GM23338 (cell line): ENCODE measurements at regions not wholly inside any gene's neighbourhood (a gene's known extent, or its start where the extent isn't known, plus 50 kb on each side); places are given as distances from the start of the nearest gene placed in this dataset.
A peak's percentile ranks its signal among the peaks of the same experiment; 100 is the strongest.

Experiments used
- ATAC-seq: fragments of 200-7000 bp; cut with Tn5 transposase; 3 replicates; pipeline ENCODE4 v1.9.1; 2020
- DNase-seq: peaks from one replicate; pipeline ENCODE4 v3.0.0-alpha.2; 2015; ENCODE audit warnings: low spot score
- H2AFZ ChIP-seq: fragments of 200-600 bp; sonication (generic); 2 replicates; pipeline ENCODE4 v1.8.0; 2016; ENCODE audit warnings: antibody characterized with exemption, mild to moderate bottlenecking, moderate library complexity
- H3F3A ChIP-seq: fragments of 200-600 bp; sonication (generic); replicated peaks from 2 replicates; pipeline ENCODE4 v1.8.0; 2017; ENCODE audit warnings: antibody characterized with exemption, mixed run types, low read depth
- H3K27ac ChIP-seq: fragments of 200-600 bp; sonication (generic); 2 replicates; pipeline ENCODE4 v1.6.1; 2016; ENCODE audit warnings: low read depth
- H3K27me3 ChIP-seq: fragments of 200-600 bp; sonication (generic); 2 replicates; pipeline ENCODE4 v1.8.0; 2016; ENCODE audit warnings: mild to moderate bottlenecking, mixed run types, moderate library complexity; ENCODE audit not compliant: insufficient read depth
- H3K36me3 ChIP-seq: fragments of 200-600 bp; sonication (generic); 2 replicates; pipeline ENCODE4 v1.8.0; 2016; ENCODE audit warnings: mild to moderate bottlenecking; ENCODE audit not compliant: insufficient read depth
- H3K4me1 ChIP-seq: fragments of 200-600 bp; sonication (generic); 2 replicates; pipeline ENCODE4 v1.8.0; 2016; ENCODE audit warnings: mild to moderate bottlenecking, moderate library complexity; ENCODE audit not compliant: insufficient read depth
- H3K4me2 ChIP-seq: fragments of 200-600 bp; sonication (generic); 2 replicates; pipeline ENCODE4 v1.7.1; 2017; ENCODE audit warnings: mixed run types
- H3K4me3 ChIP-seq: fragments of 200-600 bp; sonication (generic); 2 replicates; pipeline ENCODE4 v1.6.1; 2016; ENCODE audit warnings: mixed run types
- H3K79me2 ChIP-seq: fragments of 200-600 bp; sonication (generic); replicated peaks from 2 replicates; pipeline ENCODE4 v1.8.0; 2017; ENCODE audit warnings: mild to moderate bottlenecking; ENCODE audit not compliant: insufficient read depth
- H3K9me2 ChIP-seq: fragments of 200-600 bp; sonication (generic); 2 replicates; pipeline ENCODE4 v1.8.0; 2017; ENCODE audit not compliant: insufficient read depth
- H4K20me1 ChIP-seq: fragments of 200-600 bp; sonication (generic); replicated peaks from 2 replicates; pipeline ENCODE4 v1.8.0; 2017; ENCODE audit warnings: mild to moderate bottlenecking; ENCODE audit not compliant: insufficient read depth
- H3K27ac Mint-ChIP-seq: 2 replicates; pipeline ENCODE4 v1.8.0; 2020; ENCODE audit warnings: inconsistent platforms, mild to moderate bottlenecking, moderate library complexity, mixed read lengths
- H3K27me3 Mint-ChIP-seq: 3 replicates; pipeline ENCODE4 v1.8.0; 2022; ENCODE audit warnings: low read depth, mild to moderate bottlenecking, moderate library complexity, mixed read lengths, inconsistent platforms; ENCODE audit not compliant: insufficient read depth, poor library complexity
- H3K36me3 Mint-ChIP-seq: 3 replicates; pipeline ENCODE4 v1.8.0; 2021; ENCODE audit warnings: low read depth, mild to moderate bottlenecking, inconsistent platforms, moderate library complexity, mixed read lengths
- H3K4me1 Mint-ChIP-seq: 3 replicates; pipeline ENCODE4 v1.8.0; 2020; ENCODE audit warnings: mild to moderate bottlenecking, inconsistent platforms, mixed read lengths
- H3K4me3 Mint-ChIP-seq: 3 replicates; pipeline ENCODE4 v1.8.0; 2021; ENCODE audit warnings: moderate library complexity, mild to moderate bottlenecking, inconsistent platforms, mixed read lengths
- H3K9me3 Mint-ChIP-seq: 3 replicates; pipeline ENCODE4 v1.8.0; 2020; ENCODE audit warnings: moderate library complexity, mild to moderate bottlenecking, inconsistent platforms, mixed read lengths
- CREB1 ChIP-seq: fragments of 250-450 bp; sonication (Bioruptor Pico); IDR thresholded peaks from 2 replicates; pipeline ENCODE4 v1.5.0; 2020; ENCODE audit warnings: low read depth, mild to moderate bottlenecking, moderate library complexity
- CTCF ChIP-seq, 2 experiments: fragments of 200-600 bp in 1 of 2; sonication (generic) in 1 of 2; conservative IDR thresholded peaks; 2 replicates each; pipeline versions ENCODE4 v1.5.1 to v1.6.1; 2016 to 2017; ENCODE audit warnings: antibody characterized with exemption in 2 of 2, low read depth in 2 of 2, mild to moderate bottlenecking in 2 of 2, moderate library complexity in 1 of 2
- EZH2 ChIP-seq: fragments of 200-600 bp; sonication (generic); IDR thresholded peaks from one replicate; pipeline ENCODE4 v1.8.0; 2017; ENCODE audit warnings: antibody characterized with exemption, mild to moderate bottlenecking, low read depth; ENCODE audit not compliant: unreplicated experiment
- EZH2phosphoT487 ChIP-seq: fragments of 200-600 bp; sonication (generic); IDR thresholded peaks from one replicate; pipeline ENCODE4 v1.8.1; 2018; ENCODE audit warnings: antibody characterized with exemption; ENCODE audit not compliant: unreplicated experiment
- JUNB ChIP-seq: IDR thresholded peaks from one replicate; pipeline ENCODE4 v1.6.1; 2016; ENCODE audit warnings: antibody characterized with exemption; ENCODE audit not compliant: unreplicated experiment
- REST ChIP-seq: IDR thresholded peaks from one replicate; pipeline ENCODE4 v1.6.1; 2018; ENCODE audit warnings: antibody characterized with exemption; ENCODE audit not compliant: unreplicated experiment
- ZNF462 ChIP-seq: fragments of 250-450 bp; sonication (Bioruptor Pico); IDR thresholded peaks from 2 replicates; pipeline ENCODE4 v1.5.0; 2020; ENCODE audit warnings: mild to moderate bottlenecking, moderate library complexity

- TF ChIP-seq REST, result no peak
- TF ChIP-seq EZH2phosphoT487, result no peak
Observed at GRCh38 chr3:137464341-137464740, 299.8 kb upstream of the SOX14 start (continued).

GRCh38 chr3:137468446-137468845, 295.7 kb upstream of the SOX14 start:
- H3K9me2 ChIP-seq, result no peaks in the 10 kb centered on the region
- H3K27me3 Mint-ChIP-seq, result peaks cover 4% of the 10 kb centered on the region

More at GRCh38 chr3:137468446-137468845, 295.7 kb upstream of the SOX14 start:
- peak overlapping the region; percentile 34 for H3K4me2 ChIP-seq
- no peaks in the 10 kb centered on the region for H3K36me3 ChIP-seq
- Mint-ChIP-seq H3K4me3 (no peak overlapping the region), H3K27ac (no peak overlapping the region), H3K4me1 (peaks cover 17% of the 10 kb centered on the region), H3K9me3 (no peaks in the 10 kb centered on the region), H3K36me3 (no peaks in the 10 kb centered on the region)
- H4K20me1 ChIP-seq, result no peaks in the 10 kb centered on the region
- peak; percentile 26 for DNase-seq
- no peak overlapping the region for H2AFZ ChIP-seq
- peak; percentile 66; the same call in 2 of the 3 replicates for ATAC-seq
- no peaks in the 10 kb centered on the region for H3K79me2 ChIP-seq
- TF ChIP-seq CTCF (conservative IDR thresholded peaks at IDR 0.05; ENCODE audit: low read depth in 2 of 2) (no peak), EZH2 (no peak), ZNF462 (CRISPR knock-in tag) (no peak), EZH2phosphoT487 (no peak), CREB1 (no peak), JUNB (no peak)
- H3F3A ChIP-seq, result no peaks in the 10 kb centered on the region
- H3K4me1 ChIP-seq, result 0 out of 2 replicates have a peak, but pooled peaks cover 6% of the 10 kb centered on the region
- no peaks in the 10 kb centered on the region for H3K27me3 ChIP-seq
- H3K27ac ChIP-seq, result no peak overlapping the region
- H3K4me3 ChIP-seq, result no peak overlapping the region
